Neural cell (in vitro differentiated cells): ENCODE measurements at regions not wholly inside any gene's neighbourhood (a gene's known extent, or its start where the extent isn't known, plus 50 kb on each side); places are given as distances from the start of the nearest gene placed in this dataset.

Experiments used
- H2AFZ ChIP-seq: fragments of 200-600, 300-800 bp; sonication (generic), shearing (Covaris generic); 2 replicates; pipeline ENCODE4 v1.6.0; 2014; ENCODE audit warnings: low read depth, mild to moderate bottlenecking, antibody characterized with exemption, low read length, moderate library complexity
- H3F3A ChIP-seq: fragments of 200-600 bp; shearing (Covaris generic); 2 replicates; pipeline ENCODE4 v1.6.1; 2016; ENCODE audit warnings: mild to moderate bottlenecking, moderate library complexity, mixed read lengths, antibody characterized with exemption, low read length; ENCODE audit not compliant: insufficient read depth, poor library complexity, severe bottlenecking
- H3K27ac ChIP-seq: fragments of 200-600, 300-800 bp; sonication (generic), shearing (Covaris generic); 2 replicates; pipeline ENCODE4 v1.5.1; 2014; ENCODE audit warnings: mild to moderate bottlenecking, low read length, moderate library complexity
- H3K27me3 ChIP-seq: fragments of 300-800, 200-600 bp; sonication (generic), shearing (Covaris generic); 2 replicates; pipeline ENCODE4 v1.6.0; 2014; ENCODE audit warnings: mild to moderate bottlenecking, low read depth, low read length, moderate library complexity; ENCODE audit not compliant: insufficient read depth
- H3K36me3 ChIP-seq: fragments of 300-800, 200-600 bp; sonication (generic), shearing (Covaris generic); 2 replicates; pipeline ENCODE4 v1.5.1; 2014; ENCODE audit warnings: mild to moderate bottlenecking, antibody characterized with exemption, low read length, moderate library complexity; ENCODE audit not compliant: insufficient read depth
- H3K4me2 ChIP-seq: fragments of 300-800, 200-600 bp; sonication (generic), shearing (Covaris generic); 2 replicates; pipeline ENCODE4 v1.6.0; 2014; ENCODE audit warnings: mild to moderate bottlenecking, low read length
- H3K4me3 ChIP-seq: fragments of 300-800, 200-600 bp; sonication (generic), shearing (Covaris generic); 2 replicates; pipeline ENCODE4 v1.5.1; 2014; ENCODE audit warnings: mild to moderate bottlenecking, low read length, moderate library complexity
- H3K79me2 ChIP-seq: fragments of 200-600 bp; shearing (Covaris generic); replicated peaks from 2 replicates; pipeline ENCODE4 v1.6.0; 2014; ENCODE audit warnings: mild to moderate bottlenecking, low read length, moderate library complexity; ENCODE audit not compliant: insufficient read depth
- H3K9ac ChIP-seq: fragments of 300-800, 200-600 bp; sonication (generic), shearing (Covaris generic); 2 replicates; pipeline ENCODE4 v1.6.1; 2016; ENCODE audit warnings: mild to moderate bottlenecking, low read length, mixed read lengths
- H3K9me2 ChIP-seq: fragments of 200-600 bp; shearing (Covaris generic); 2 replicates; pipeline ENCODE4 v1.6.1; 2016; ENCODE audit warnings: mild to moderate bottlenecking, low read length, mixed read lengths; ENCODE audit not compliant: insufficient read depth
- H3K9me3 ChIP-seq: fragments of 200-600, 300-800 bp; sonication (generic), shearing (Covaris generic); 2 replicates; pipeline ENCODE4 v1.6.1; 2016; ENCODE audit warnings: mild to moderate bottlenecking, mixed run types, low read length, moderate library complexity, mixed read lengths
- H4K20me1 ChIP-seq: fragments of 200-600 bp; shearing (Covaris generic); 2 replicates; pipeline ENCODE4 v1.6.1; 2016; ENCODE audit warnings: mild to moderate bottlenecking, mixed run types; ENCODE audit not compliant: insufficient read depth
- CTCF ChIP-seq: fragments of 450-650 bp; IDR thresholded peaks from 2 replicates; pipeline ENCODE4 v1.5.1; 2014; ENCODE audit warnings: antibody characterized with exemption, mild to moderate bottlenecking, moderate library complexity; ENCODE audit not compliant: poor library complexity, severe bottlenecking
- EP300 ChIP-seq: fragments of 450-650 bp; conservative IDR thresholded peaks from 2 replicates; pipeline ENCODE4 v1.6.1; 2014; ENCODE audit warnings: antibody characterized with exemption, mild to moderate bottlenecking, moderate library complexity; ENCODE audit not compliant: poor library complexity, severe bottlenecking
- EZH2 ChIP-seq: fragments of 200-600, 300-800 bp; shearing (Covaris generic), sonication (generic); IDR thresholded peaks from 2 replicates; pipeline ENCODE4 v1.6.1; 2014; ENCODE audit warnings: antibody characterized with exemption, low read length, borderline replicate concordance, mild to moderate bottlenecking; ENCODE audit not compliant: insufficient read depth, poor library complexity, severe bottlenecking
- MXI1 ChIP-seq: fragments of 450-650 bp; conservative IDR thresholded peaks from 2 replicates; pipeline ENCODE4 v1.6.1; 2014; ENCODE audit warnings: antibody characterized with exemption, mild to moderate bottlenecking; ENCODE audit not compliant: poor library complexity, severe bottlenecking
- POLR2AphosphoS5 ChIP-seq: IDR thresholded peaks from 2 replicates; pipeline ENCODE4 v1.6.1; 2012
- RAD21 ChIP-seq: fragments of 450-650 bp; conservative IDR thresholded peaks from 2 replicates; pipeline ENCODE4 v1.6.1; 2014; ENCODE audit warnings: antibody characterized with exemption, mild to moderate bottlenecking, moderate library complexity
- REST ChIP-seq: IDR thresholded peaks from 2 replicates; pipeline ENCODE4 v1.6.1; 2012; ENCODE audit warnings: borderline replicate concordance
- SMC3 ChIP-seq: fragments of 450-650 bp; conservative IDR thresholded peaks from 2 replicates; pipeline ENCODE4 v1.6.1; 2014; ENCODE audit warnings: antibody characterized with exemption, mild to moderate bottlenecking, moderate library complexity; ENCODE audit not compliant: poor library complexity
- TAF1 ChIP-seq: IDR thresholded peaks from 2 replicates; pipeline ENCODE4 v1.6.1; 2012; ENCODE audit warnings: low read depth

GRCh38 chr7:53947732-53948131 lies 594.4 kb upstream of the VSTM2A start:
- Histone ChIP-seq H3K36me3 (no peaks in the 10 kb centered on the region), H3F3A (no peaks in the 10 kb centered on the region), H3K27ac (no peak overlapping the region), H2AFZ (no peak overlapping the region), H3K4me2 (peak overlapping the region; percentile 31), H3K9me2 (no peaks in the 10 kb centered on the region), H3K9ac (no peak overlapping the region), H3K4me3 (peak overlapping the region; percentile 15), H3K9me3 (no peaks in the 10 kb centered on the region), H3K27me3 (no peaks in the 10 kb centered on the region), H3K79me2 (no peaks in the 10 kb centered on the region), H4K20me1 (no peaks in the 10 kb centered on the region)
- peak; percentile 76 for TF ChIP-seq EP300
- no peak for TF ChIP-seq EZH2
- TF ChIP-seq MXI1: no peak
- peak; percentile 70 for TF ChIP-seq POLR2AphosphoS5
- no peak for TF ChIP-seq SMC3
- no peak for TF ChIP-seq REST
- TF ChIP-seq CTCF: no peak
- no peak for TF ChIP-seq TAF1
- peak; percentile 16 for TF ChIP-seq RAD21

GRCh38 chr7:53965716-53966115 lies 576.5 kb upstream of the VSTM2A start:
- Histone ChIP-seq H4K20me1 (no peaks in the 10 kb centered on the region), H3K9me2 (no peaks in the 10 kb centered on the region), H3K27me3 (no peaks in the 10 kb centered on the region), H3K4me3 (no peak overlapping the region), H3K27ac (no peak overlapping the region), H3F3A (no peaks in the 10 kb centered on the region), H3K79me2 (no peaks in the 10 kb centered on the region), H2AFZ (no peak overlapping the region), H3K4me2 (no peak overlapping the region), H3K9me3 (no peaks in the 10 kb centered on the region), H3K36me3 (no peaks in the 10 kb centered on the region), H3K9ac (no peak overlapping the region)
- TF ChIP-seq EP300 (no peak), EZH2 (no peak), RAD21 (no peak), CTCF (no peak), REST (no peak)
